Heart right ventricle (tissue), 16 donors: ENCODE measurements at regions not wholly inside any gene's neighbourhood (a gene's known extent, or its start where the extent isn't known, plus 50 kb on each side); places are given as distances from the start of the nearest gene placed in this dataset.
"Not testable (repeated sequence)": the region's sequence is repeated elsewhere in the genome, so short reads cannot be mapped to it uniquely, and the experiment has no call there.

Experiments
- ATAC-seq, 8 donors: fragments of 200-7000 bp; cut with Tn5 transposase; one replicate each; pipeline ENCODE4 v1.9.1; 2020; ENCODE audit warnings: mild to moderate bottlenecking in 8 of 8, moderate library complexity in 8 of 8, moderate number of reproducible peaks in 1 of 8
- DNase-seq, 2 donors: peaks; one replicate each; pipeline ENCODE4 v3.0.0-alpha.2; 2020
- H3K27ac ChIP-seq, 10 donors: fragments of 200-600 bp; sonication (generic) in 2 of 10; one replicate each; pipeline versions ENCODE4 v1.5.0 to v1.8.0; 2020 to 2022; ENCODE audit warnings: mild to moderate bottlenecking in 3 of 10
- H3K27me3 ChIP-seq, 7 donors: fragments of 200-600 bp; one replicate each; pipeline ENCODE4 v1.8.0; 2021 to 2022; ENCODE audit warnings: mild to moderate bottlenecking in 2 of 7
- H3K36me3 ChIP-seq, 9 donors: fragments of 200-600 bp; sonication (generic) in 1 of 9; one replicate each; pipeline versions ENCODE4 v1.5.0 to v1.8.0; 2020 to 2022; ENCODE audit warnings: mild to moderate bottlenecking in 2 of 9
- H3K4me1 ChIP-seq, 9 donors: fragments of 200-600 bp; sonication (generic) in 1 of 9; one replicate each; pipeline versions ENCODE4 v1.5.0 to v1.8.0; 2020 to 2022; ENCODE audit warnings: mild to moderate bottlenecking in 4 of 9
- H3K4me3 ChIP-seq, 10 donors: fragments of 200-600 bp; sonication (generic) in 2 of 10; one replicate each; pipeline versions ENCODE4 v1.5.0 to v1.8.0; 2020 to 2022; ENCODE audit warnings: mild to moderate bottlenecking in 7 of 10, moderate library complexity in 2 of 10
- H3K9me3 ChIP-seq, 11 donors: fragments of 200-600 bp in 10 of 11; sonication (generic) in 2 of 11; one replicate each; pipeline versions ENCODE4 v1.5.0 to v1.8.0; 2013 to 2022; ENCODE audit warnings: mild to moderate bottlenecking in 2 of 11, control low read depth in 1 of 11, moderate library complexity in 1 of 11
- CTCF ChIP-seq, 9 donors: fragments of 200-600 bp; sonication (generic) in 2 of 9; IDR thresholded peaks; one replicate each; pipeline versions ENCODE4 v1.5.0 to v1.8.0; 2021 to 2022; ENCODE audit warnings: antibody characterized with exemption in 9 of 9, mild to moderate bottlenecking in 5 of 9, moderate library complexity in 1 of 9
- WGBS, 2 donors: extraction: QIAGEN DNeasy Blood & Tissue Kit; methylation state at CpG; one replicate each; pipeline ENCODE4 v1.1.7; 2013; ENCODE audit warnings: inconsistent platforms in 1 of 2; 5-methylcytosine and 5-hydroxymethylcytosine counted together
- intact Hi-C, 10 donors: fragments of 100-400 bp; cut with DNase I; formaldehyde crosslinking; loops; one replicate each; pipeline versions ENCODE4 v1.11.1 to v1.14.2; 2022
- donor health status: Arrhythmogenic right ventricular cardiomyopathy.
- donor health status: ischemic (EF 13 %, LVEDD 7.1; RV severe dilation, severe dysfunction).
- donor health status: healthy with polysubstance abuse.
- donor health status: DM: no; HTN: yes; CAD: no.
- donor health status: DM: no; HTN: no; CAD: no.
- donor health status: ischemic (EF 25% LVEDD 6.9; RV normal size, moderate dysfunction).
- donor health status: ischemic (EF 25% LVEDD 5.7; RV mildly dilated, moderate dysfunction).
- donor health status: healthy.
- donor health status: DM: yes; HTN: yes; CAD: no.
- donor health status: Ischemic cardiomyopathy.
- donor health status: ischemic (EF 35%, LVEDD 5.7; RV mildly dilated, moderate dysfunction).
- donor health status: nonischemic (EF 11% LVEDD 7.7; RV severe dilation, severe dysfunction).
- donor health status: DM: yes; HTN: yes; CAD: no.
- donor health status: PGD.
- donor health status: ischemic (EF 29% LVEDD 5.4; RV normal size, mild dysfunction).
- donor health status: nonischemic (EF 23%, LVEDD 6.1; RV moderate dilation, normal function).

- TF ChIP-seq CTCF (IDR thresholded peaks at IDR 0.05), result no peak
- intact Hi-C loops, result no loop called here
- no peaks in the 10 kb centered on the region for H3K36me3 ChIP-seq
- DNase-seq, result no peak
- H3K27ac ChIP-seq, result no peak overlapping the region
- ATAC-seq, result no peak
- H3K4me1 ChIP-seq, result no peaks in the 10 kb centered on the region
- peaks cover 0 to 11% (median 0%) of the 10 kb centered on the region in 11 donors for H3K9me3 ChIP-seq
- no peak overlapping the region for H3K4me3 ChIP-seq
- H3K27me3 ChIP-seq, result no peaks in the 10 kb centered on the region
These were observed 507.2 kb upstream of the ANO3 start for GRCh38 chr11:25824688-25825087.

- H3K4me1 ChIP-seq, H3K9me3 ChIP-seq, DNase-seq, H3K4me3 ChIP-seq, intact Hi-C loops, H3K36me3 ChIP-seq, ATAC-seq, H3K27ac ChIP-seq, H3K27me3 ChIP-seq: not testable (repeated sequence)
- WGBS, 2 donors, result 88 to 89% methylated on average over 10 of the region's 10 CpGs
These were observed 500.4 kb upstream of the ANO3 start for GRCh38 chr11:25831485-25831884.

GRCh38 chr11:25838918-25839625 is 492.9 kb upstream of the ANO3 start:
- H3K4me1 ChIP-seq, result no peaks in the 10 kb centered on the region
- intact Hi-C loops, result no loop called here
- H3K9me3 ChIP-seq, result peaks cover 0 to 5% (median 0%) of the 10 kb centered on the region in 11 donors
- no peak overlapping the region for H3K4me3 ChIP-seq
- H3K27me3 ChIP-seq, result no peaks in the 10 kb centered on the region
- peak in 1 of 9 donors; percentile 7 for TF ChIP-seq CTCF (IDR thresholded peaks at IDR 0.05)
- WGBS, 2 donors, result 84 to 85% methylated on average over 6 of the region's 6 CpGs
- no peak for ATAC-seq
- DNase-seq, result no peak
- H3K36me3 ChIP-seq, result no peaks in the 10 kb centered on the region
- H3K27ac ChIP-seq, result no peak overlapping the region

GRCh38 chr11:25844811-25845210 is 487.1 kb upstream of the ANO3 start:
- Histone ChIP-seq H3K27ac (no peak overlapping the region), H3K4me1 (no peaks in the 10 kb centered on the region), H3K4me3 (no peak overlapping the region), H3K36me3 (no peaks in the 10 kb centered on the region), H3K27me3 (no peaks in the 10 kb centered on the region), H3K9me3 (peaks cover 0 to 10% (median 0%) of the 10 kb centered on the region in 11 donors)
- 63 to 71% methylated on average over 4 of the region's 4 CpGs for WGBS, 2 donors
- no peak for TF ChIP-seq CTCF (IDR thresholded peaks at IDR 0.05)
- DNase-seq (no peak), ATAC-seq (no peak)
- intact Hi-C loops, result no loop called here

GRCh38 chr11:25855916-25856315 is 476.0 kb upstream of the ANO3 start:
- TF ChIP-seq CTCF (IDR thresholded peaks at IDR 0.05), result no peak
- ATAC-seq, result no peak
- H3K4me1 ChIP-seq, result peaks cover 0 to 4% (median 0%) of the 10 kb centered on the region in 9 donors
- H3K36me3 ChIP-seq, result no peaks in the 10 kb centered on the region
- DNase-seq, result no peak
- H3K9me3 ChIP-seq, result no peaks in the 10 kb centered on the region
- H3K27me3 ChIP-seq, result no peaks in the 10 kb centered on the region
- H3K27ac ChIP-seq, result no peak overlapping the region
- 96 to 97% methylated on average over 4 of the region's 4 CpGs for WGBS, 2 donors
- intact Hi-C loops, result no loop called here
- H3K4me3 ChIP-seq, result no peak overlapping the region
